Superior temporal gyrus (tissue), 1 donor: ENCODE measurements at regions not wholly inside any gene's neighbourhood (a gene's known extent, or its start where the extent isn't known, plus 50 kb on each side); places are given as distances from the start of the nearest gene placed in this dataset.
"Not testable (repeated sequence)": the region's sequence is repeated elsewhere in the genome, so short reads cannot be mapped to it uniquely, and the experiment has no call there.

Experiments
- DNase-seq: peaks from one replicate; pipeline ENCODE4 v3.0.0-alpha.2; 2016; ENCODE audit errors: extremely low spot score

- no peak for DNase-seq
These were observed 310.2 kb downstream of the ZNF536 start for GRCh38 chr19:30682146-30682998.

- DNase-seq, result no peak
These were observed 309.2 kb downstream of the ZNF536 start for GRCh38 chr19:30681162-30682100.

- not testable (repeated sequence) for DNase-seq
These were observed 308.2 kb downstream of the ZNF536 start for GRCh38 chr19:30680399-30680798.

GRCh38 chr19:30679789-30680188 lies 307.6 kb downstream of the ZNF536 start:
- DNase-seq, result no peak

- DNase-seq, result no peak
These were observed 307.0 kb downstream of the ZNF536 start for GRCh38 chr19:30679153-30679702.

- DNase-seq, result no peak
These were observed 306.0 kb downstream of the ZNF536 start for GRCh38 chr19:30678168-30678567.

- DNase-seq, result no peak
These were observed 305.5 kb downstream of the ZNF536 start for GRCh38 chr19:30677702-30678101.

- no peak for DNase-seq
These were observed 305.0 kb downstream of the ZNF536 start for GRCh38 chr19:30676990-30677679.

- no peak for DNase-seq
These were observed 302.9 kb downstream of the ZNF536 start for GRCh38 chr19:30675086-30675485.

GRCh38 chr19:30674656-30675055 lies 302.5 kb downstream of the ZNF536 start:
- DNase-seq, result no peak

- DNase-seq, result no peak
These were observed 301.2 kb downstream of the ZNF536 start for GRCh38 chr19:30673336-30673735.

- DNase-seq, result no peak
These were observed 300.7 kb downstream of the ZNF536 start for GRCh38 chr19:30672926-30673325.

- no peak for DNase-seq
These were observed 299.5 kb downstream of the ZNF536 start for GRCh38 chr19:30671622-30672051.

- DNase-seq, result no peak
These were observed 299.1 kb downstream of the ZNF536 start for GRCh38 chr19:30671367-30671619.

- DNase-seq, result no peak
These were observed 298.6 kb downstream of the ZNF536 start for GRCh38 chr19:30670562-30671366.

GRCh38 chr19:30670011-30670329 lies 297.8 kb downstream of the ZNF536 start:
- no peak for DNase-seq

- peak; percentile 78 for DNase-seq
These were observed 297.3 kb downstream of the ZNF536 start for GRCh38 chr19:30669329-30670010.

GRCh38 chr19:30668521-30669155 lies 296.5 kb downstream of the ZNF536 start:
- no peak for DNase-seq

GRCh38 chr19:30667746-30668145 lies 295.6 kb downstream of the ZNF536 start:
- no peak for DNase-seq

- no peak for DNase-seq
These were observed 295.0 kb downstream of the ZNF536 start for GRCh38 chr19:30667227-30667626.
